ENCODE measurements at regions not wholly inside any gene's neighbourhood (a gene's known extent, or its start where the extent isn't known, plus 50 kb on each side); places are given as distances from the start of the nearest gene placed in this dataset.

DNA sequence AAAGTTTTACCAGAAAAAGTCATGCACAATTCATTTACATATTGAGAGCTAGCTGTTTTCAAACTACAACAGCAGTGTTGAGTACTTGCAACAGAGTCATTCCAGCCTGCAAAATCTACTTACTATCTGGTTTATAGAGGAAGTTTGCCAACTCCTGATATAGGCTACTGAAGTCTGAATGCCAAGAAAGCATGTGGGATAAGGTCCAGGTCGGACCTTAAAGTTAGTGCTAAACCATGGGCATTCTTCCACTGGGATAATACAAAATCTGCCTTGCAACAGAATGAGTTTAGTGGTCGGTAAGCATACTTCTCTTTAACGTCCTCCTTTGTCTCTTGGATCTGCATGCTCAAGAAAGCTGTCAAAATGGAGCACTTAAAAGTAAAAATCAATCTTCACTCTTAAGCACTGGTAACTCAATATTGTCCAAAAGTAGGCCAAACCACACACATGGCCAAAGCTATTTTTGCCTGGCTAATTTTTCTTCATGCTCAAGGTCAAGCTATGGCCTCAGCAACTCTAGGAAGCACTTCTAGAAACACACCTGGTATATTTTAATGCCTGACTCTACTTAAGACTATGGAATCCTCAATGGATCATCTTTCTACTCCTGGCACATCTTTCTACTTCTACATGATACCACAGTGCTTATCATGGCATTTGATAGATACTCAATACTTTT, 364.9 kb upstream of the KITLG start:
- TF ChIP-seq, protein P1, sequence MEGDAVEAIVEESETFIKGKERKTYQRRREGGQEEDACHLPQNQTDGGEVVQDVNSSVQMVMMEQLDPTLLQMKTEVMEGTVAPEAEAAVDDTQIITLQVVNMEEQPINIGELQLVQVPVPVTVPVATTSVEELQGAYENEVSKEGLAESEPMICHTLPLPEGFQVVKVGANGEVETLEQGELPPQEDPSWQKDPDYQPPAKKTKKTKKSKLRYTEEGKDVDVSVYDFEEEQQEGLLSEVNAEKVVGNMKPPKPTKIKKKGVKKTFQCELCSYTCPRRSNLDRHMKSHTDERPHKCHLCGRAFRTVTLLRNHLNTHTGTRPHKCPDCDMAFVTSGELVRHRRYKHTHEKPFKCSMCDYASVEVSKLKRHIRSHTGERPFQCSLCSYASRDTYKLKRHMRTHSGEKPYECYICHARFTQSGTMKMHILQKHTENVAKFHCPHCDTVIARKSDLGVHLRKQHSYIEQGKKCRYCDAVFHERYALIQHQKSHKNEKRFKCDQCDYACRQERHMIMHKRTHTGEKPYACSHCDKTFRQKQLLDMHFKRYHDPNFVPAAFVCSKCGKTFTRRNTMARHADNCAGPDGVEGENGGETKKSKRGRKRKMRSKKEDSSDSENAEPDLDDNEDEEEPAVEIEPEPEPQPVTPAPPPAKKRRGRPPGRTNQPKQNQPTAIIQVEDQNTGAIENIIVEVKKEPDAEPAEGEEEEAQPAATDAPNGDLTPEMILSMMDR (conservative IDR thresholded peaks at IDR 0.05; ENCODE audit: low read depth, low read length) = no peak
- Histone ChIP-seq H3K79me2 (ENCODE audit: insufficient read depth, low read depth) (no peaks in the 10 kb centered on the region), H2AFZ (ENCODE audit: low read depth) (peak overlapping the region; percentile 46), H3K36me3 (ENCODE audit: insufficient read depth) (no peaks in the 10 kb centered on the region), H3K27ac (peak overlapping the region; percentile 86), H3K9ac (peak overlapping the region; percentile 44; the same call in 1 of the 2 replicates), H4K20me1 (ENCODE audit: insufficient read depth) (no peaks in the 10 kb centered on the region), H3K4me1 (ENCODE audit: low read depth, poor library complexity, severe bottlenecking) (peaks cover 59% of the 10 kb centered on the region), H3K4me3 (IDR thresholded peaks at IDR 0.05; ENCODE audit: insufficient read depth, low read depth, low read length) (no peak overlapping the region), H3K27me3 (ENCODE audit: insufficient read depth, low read depth) (no peaks in the 10 kb centered on the region), H3K4me2 (peak overlapping the region; percentile 78)

DNA sequence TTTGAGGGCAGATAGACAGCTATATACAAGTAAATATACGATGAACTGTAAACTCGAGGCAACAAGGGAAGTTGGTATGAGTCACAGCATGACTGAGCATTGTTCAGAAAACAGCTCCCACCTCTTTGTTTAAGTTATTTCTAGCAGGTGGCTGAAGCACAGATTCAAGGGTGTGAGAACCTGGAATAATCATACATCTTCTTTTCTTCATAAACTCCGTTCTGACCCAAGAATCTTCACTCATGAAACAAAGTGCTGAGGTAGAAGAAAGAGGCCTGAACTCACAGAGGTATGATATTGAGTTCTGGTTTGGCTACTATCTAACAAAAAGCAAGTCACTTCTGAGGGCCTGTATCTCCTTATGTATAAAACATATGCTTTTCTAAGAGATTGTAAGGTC, 364.1 kb upstream of the KITLG start:
- Histone ChIP-seq H3K9ac (peak overlapping the region; percentile 44; the same call in 1 of the 2 replicates), H3K27ac (peak overlapping the region; percentile 86), H3K4me2 (peak overlapping the region; percentile 78), H3K36me3 (ENCODE audit: insufficient read depth) (no peaks in the 10 kb centered on the region), H4K20me1 (ENCODE audit: insufficient read depth) (no peaks in the 10 kb centered on the region), H3K27me3 (ENCODE audit: insufficient read depth, low read depth) (no peaks in the 10 kb centered on the region), H3K79me2 (ENCODE audit: insufficient read depth, low read depth) (no peaks in the 10 kb centered on the region), H3K4me3 (IDR thresholded peaks at IDR 0.05; ENCODE audit: insufficient read depth, low read depth, low read length) (no peak overlapping the region), H3K4me1 (ENCODE audit: low read depth, poor library complexity, severe bottlenecking) (peaks cover 59% of the 10 kb centered on the region), H2AFZ (ENCODE audit: low read depth) (peak overlapping the region; percentile 46; the same call in 1 of the 2 replicates)
- TF ChIP-seq, protein P1 (conservative IDR thresholded peaks at IDR 0.05; ENCODE audit: low read depth, low read length) = no peak

DNA sequence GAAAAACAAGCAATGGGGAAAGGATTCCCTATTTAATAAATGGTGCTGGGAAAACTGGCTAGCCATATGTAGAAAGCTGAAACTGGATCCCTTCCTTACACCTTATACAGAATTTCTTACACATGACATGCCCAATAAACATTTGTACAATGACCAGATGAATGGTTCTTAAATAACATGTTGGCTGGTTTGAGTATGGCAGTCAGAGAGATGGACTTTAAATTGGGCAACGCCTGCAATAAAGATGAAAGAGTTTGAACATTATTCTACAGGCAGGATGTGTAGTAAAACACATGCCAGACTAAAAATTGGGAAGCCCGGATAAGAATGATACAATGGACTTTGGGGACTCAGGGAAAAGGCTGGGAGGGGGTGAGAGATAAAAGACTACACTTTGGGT, 360.6 kb upstream of the KITLG start:
- H3K27ac ChIP-seq = no peak overlapping the region
- peaks cover 32% of the 10 kb centered on the region for H3K4me1 ChIP-seq (ENCODE audit: low read depth, poor library complexity, severe bottlenecking)
- H3K4me3 ChIP-seq (IDR thresholded peaks at IDR 0.05; ENCODE audit: insufficient read depth, low read depth, low read length) = no peak overlapping the region
- no peaks in the 10 kb centered on the region for H3K79me2 ChIP-seq (ENCODE audit: insufficient read depth, low read depth)
- H3K4me2 ChIP-seq = no peak overlapping the region
- no peaks in the 10 kb centered on the region for H3K27me3 ChIP-seq (ENCODE audit: insufficient read depth, low read depth)
- no peaks in the 10 kb centered on the region for H4K20me1 ChIP-seq (ENCODE audit: insufficient read depth)
- H2AFZ ChIP-seq (ENCODE audit: low read depth) = no peak overlapping the region
- no peaks in the 10 kb centered on the region for H3K36me3 ChIP-seq (ENCODE audit: insufficient read depth)
- TF ChIP-seq, protein P1 (conservative IDR thresholded peaks at IDR 0.05; ENCODE audit: low read depth, low read length) = no peak
- H3K9ac ChIP-seq = no peak overlapping the region

- peaks cover 17% of the 10 kb centered on the region for H3K4me1 ChIP-seq (ENCODE audit: low read depth, poor library complexity, severe bottlenecking)
- H3K36me3 ChIP-seq (ENCODE audit: insufficient read depth) = no peaks in the 10 kb centered on the region
- H2AFZ ChIP-seq (ENCODE audit: low read depth) = no peak overlapping the region
- H3K4me2 ChIP-seq = no peak overlapping the region
- no peaks in the 10 kb centered on the region for H3K79me2 ChIP-seq (ENCODE audit: insufficient read depth, low read depth)
- TF ChIP-seq, protein P1 (conservative IDR thresholded peaks at IDR 0.05; ENCODE audit: low read depth, low read length) = no peak
- no peaks in the 10 kb centered on the region for H3K27me3 ChIP-seq (ENCODE audit: insufficient read depth, low read depth)
- H3K27ac ChIP-seq = no peak overlapping the region
- no peaks in the 10 kb centered on the region for H4K20me1 ChIP-seq (ENCODE audit: insufficient read depth)
- no peak overlapping the region for H3K9ac ChIP-seq
- no peak overlapping the region for H3K4me3 ChIP-seq (IDR thresholded peaks at IDR 0.05; ENCODE audit: insufficient read depth, low read depth, low read length)
Measured at GRCh38 chr12:88935856-88936255, 355.6 kb upstream of the KITLG start.
